Amniotic epithelial cell (primary cell): ENCODE measurements at regions not wholly inside any gene's neighbourhood (a gene's known extent, or its start where the extent isn't known, plus 50 kb on each side); places are given as distances from the start of the nearest gene placed in this dataset.

ENCODE experiments used
- DNase-seq: peaks from one replicate; pipeline ENCODE4 v3.0.0-alpha.2; 2010; ENCODE audit warnings: low read depth

- no peak for DNase-seq
Measured at GRCh38 chr4:117941611-117942010, 92.7 kb upstream of the NDST3 start.

- DNase-seq = peak; percentile 65
Measured at GRCh38 chr4:117949621-117950020, 84.7 kb upstream of the NDST3 start.

DNA sequence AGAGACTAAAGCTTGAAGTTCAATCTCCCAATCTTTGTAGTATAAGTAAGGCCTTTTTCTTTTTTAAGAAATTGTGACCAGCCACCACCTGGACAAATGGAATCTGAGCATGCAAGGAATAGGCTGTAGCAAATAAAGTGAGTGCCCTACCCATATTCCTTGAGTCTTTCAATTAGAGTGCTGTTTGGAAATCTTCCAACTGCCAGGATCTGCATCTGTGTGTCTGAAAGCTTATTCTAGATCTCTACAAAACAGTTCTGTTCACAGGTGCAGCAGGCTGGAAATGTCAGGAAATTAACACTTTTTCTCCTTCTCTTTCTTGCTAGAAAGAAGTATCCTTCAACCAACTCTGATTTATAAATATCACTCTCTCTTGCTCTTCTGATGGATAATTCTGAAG, 76.7 kb upstream of the NDST3 start:
- DNase-seq = no peak

DNA sequence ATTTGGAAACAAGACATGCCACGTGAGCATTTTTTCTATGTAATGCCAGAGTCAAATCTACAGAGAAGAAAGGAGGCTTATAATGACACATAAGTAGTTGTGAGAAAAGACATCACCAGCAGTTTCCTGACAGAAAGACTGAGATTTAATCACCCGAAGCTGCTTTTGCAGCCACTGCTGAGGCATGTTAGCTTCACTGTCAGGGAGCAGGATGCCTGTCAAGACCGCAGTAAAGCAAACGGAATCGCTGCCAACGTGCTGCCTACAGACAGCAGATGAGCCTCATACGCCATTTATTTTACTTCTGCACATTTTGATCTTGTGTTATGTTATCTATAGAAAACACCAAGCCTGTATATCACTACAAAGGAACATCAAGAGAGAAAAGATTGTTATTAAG, 68.7 kb upstream of the NDST3 start:
- DNase-seq = peak; percentile 28

GRCh38 chr4:117968606-117969005, 65.7 kb upstream of the NDST3 start:
- DNase-seq = no peak

DNA sequence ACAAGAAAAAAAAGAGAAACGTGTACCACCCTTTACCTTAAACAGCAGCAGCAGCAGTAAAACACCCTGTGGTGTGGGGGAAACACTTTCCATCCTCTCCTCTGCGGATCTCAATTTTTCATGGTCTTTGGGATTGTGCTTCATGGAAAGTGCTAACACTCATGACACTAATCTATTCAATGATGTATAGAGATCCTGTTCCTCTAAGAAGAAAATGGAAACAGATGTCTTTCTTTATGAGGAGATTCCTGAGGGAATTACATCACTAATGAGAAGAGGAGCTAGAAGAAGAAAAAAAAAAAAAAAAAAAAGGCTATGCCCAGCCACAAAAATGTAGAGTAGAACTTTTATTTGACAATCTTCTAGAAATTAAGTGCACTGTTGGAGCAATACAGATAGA, 62.9 kb upstream of the NDST3 start:
- peak; percentile 8 for DNase-seq

- DNase-seq = peak; percentile 93
Measured at GRCh38 chr4:117983541-117984365, 50.5 kb upstream of the NDST3 start.

GRCh38 chr4:117984366-117984680, 50.0 kb upstream of the NDST3 start:
- DNase-seq = peak; percentile 75
